Lower leg skin (tissue), 4 donors: ENCODE measurements at regions not wholly inside any gene's neighbourhood (a gene's known extent, or its start where the extent isn't known, plus 50 kb on each side); places are given as distances from the start of the nearest gene placed in this dataset.

ENCODE experiments used
- DNase-seq, 2 donors: peaks; one replicate each; pipeline ENCODE4 v3.0.0-alpha.2; 2019; ENCODE audit warnings: low spot score in 2 of 2
- H3K4me3 ChIP-seq: fragments of 200-600 bp; sonication (generic); 2 replicates; pipeline ENCODE4 v1.5.1; 2017; ENCODE audit warnings: mild to moderate bottlenecking, low read depth; ENCODE audit not compliant: poor library complexity, severe bottlenecking
- CTCF ChIP-seq, 3 donors: fragments of 450-650 bp; IDR thresholded peaks; one replicate each; pipeline ENCODE4 v1.5.1; 2016; ENCODE audit warnings: antibody characterized with exemption in 3 of 3, mild to moderate bottlenecking in 3 of 3, moderate library complexity in 2 of 3
- POLR2A ChIP-seq, 2 donors: fragments of 450-650 bp; IDR thresholded peaks; one replicate each; pipeline ENCODE4 v1.6.1; 2016 to 2017; ENCODE audit warnings: antibody characterized with exemption in 2 of 2, mild to moderate bottlenecking in 1 of 2, moderate library complexity in 1 of 2
- WGBS, 2 donors: methylation state at CpG; one replicate each; pipeline ENCODE4 v1.1.5; 2018; 5-methylcytosine and 5-hydroxymethylcytosine counted together
- intact Hi-C: fragments of 100-400 bp; cut with DNase I; formaldehyde crosslinking; loops from one replicate; pipeline ENCODE4 v1.15.0; 2023; ENCODE audit warnings: low total_unique reads

DNA sequence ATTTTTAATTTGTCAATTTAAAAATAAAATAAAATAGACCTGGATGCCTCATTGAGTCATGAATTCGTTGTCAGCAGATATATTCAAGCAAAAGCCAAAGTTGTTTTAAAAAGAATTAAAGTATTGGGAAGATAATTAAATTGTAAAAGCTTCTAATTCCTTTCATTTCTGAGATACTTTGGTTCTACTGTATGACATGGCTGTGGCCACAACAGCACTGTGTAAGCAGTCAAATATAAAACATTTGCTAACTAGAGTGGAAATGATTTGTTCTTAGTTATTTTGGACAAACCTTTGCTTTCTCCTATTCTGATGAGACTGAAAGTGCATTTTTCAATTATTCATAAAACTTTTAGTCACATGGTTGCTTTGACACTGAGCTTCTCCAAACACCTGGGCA, 143.6 kb upstream of the FAM13C start:
- WGBS, 2 donors, result 63 to 70% methylated on average over 1 of the region's 1 CpG
- intact Hi-C loops, result no loop called here
- TF ChIP-seq CTCF (IDR thresholded peaks at IDR 0.05), result no peak
- no peak for DNase-seq
- no peak overlapping the region for H3K4me3 ChIP-seq

- no peak overlapping the region for H3K4me3 ChIP-seq
- TF ChIP-seq CTCF (IDR thresholded peaks at IDR 0.05), result no peak
- TF ChIP-seq POLR2A (IDR thresholded peaks at IDR 0.05), result no peak
- DNase-seq, result no peak
- WGBS, 2 donors, result 89 to 100% methylated on average over 1 of the region's 1 CpG
- intact Hi-C loops, result no loop called here
Observed at GRCh38 chr10:59499460-59499859, 137.1 kb upstream of the FAM13C start.

- 89 to 91% methylated on average over 3 of the region's 3 CpGs for WGBS, 2 donors
- DNase-seq, result peak in 1 of 2 donors; percentile 75
- intact Hi-C loops, result no loop called here
- no peak overlapping the region for H3K4me3 ChIP-seq
- TF ChIP-seq POLR2A (IDR thresholded peaks at IDR 0.05) (no peak), CTCF (IDR thresholded peaks at IDR 0.05) (no peak)
Observed at GRCh38 chr10:59493017-59493416, 130.7 kb upstream of the FAM13C start.

GRCh38 chr10:59479426-59479825, 117.1 kb upstream of the FAM13C start:
- intact Hi-C loops, result no loop called here
- DNase-seq, result no peak
- H3K4me3 ChIP-seq, result no peak overlapping the region
- no peak for TF ChIP-seq POLR2A (IDR thresholded peaks at IDR 0.05)
- TF ChIP-seq CTCF (IDR thresholded peaks at IDR 0.05), result no peak
- WGBS, 2 donors, result 76 to 77% methylated on average over 6 of the region's 6 CpGs

GRCh38 chr10:59470570-59470969, 108.2 kb upstream of the FAM13C start:
- WGBS, 2 donors, result 88% methylated on average over 4 to 5 of the region's 5 CpGs
- no peak for TF ChIP-seq CTCF (IDR thresholded peaks at IDR 0.05)
- TF ChIP-seq POLR2A (IDR thresholded peaks at IDR 0.05), result no peak
- intact Hi-C loops, result no loop called here
- no peak overlapping the region for H3K4me3 ChIP-seq
- DNase-seq, result no peak

- intact Hi-C loops, result no loop called here
- TF ChIP-seq CTCF (IDR thresholded peaks at IDR 0.05) (no peak), POLR2A (IDR thresholded peaks at IDR 0.05) (no peak)
- no peak overlapping the region for H3K4me3 ChIP-seq
- DNase-seq, result no peak
Observed at GRCh38 chr10:59465088-59465487, 102.7 kb upstream of the FAM13C start.
